ENCODE measurements at regions not wholly inside any gene's neighbourhood (a gene's known extent, or its start where the extent isn't known, plus 50 kb on each side); places are given as distances from the start of the nearest gene placed in this dataset.

DNA sequence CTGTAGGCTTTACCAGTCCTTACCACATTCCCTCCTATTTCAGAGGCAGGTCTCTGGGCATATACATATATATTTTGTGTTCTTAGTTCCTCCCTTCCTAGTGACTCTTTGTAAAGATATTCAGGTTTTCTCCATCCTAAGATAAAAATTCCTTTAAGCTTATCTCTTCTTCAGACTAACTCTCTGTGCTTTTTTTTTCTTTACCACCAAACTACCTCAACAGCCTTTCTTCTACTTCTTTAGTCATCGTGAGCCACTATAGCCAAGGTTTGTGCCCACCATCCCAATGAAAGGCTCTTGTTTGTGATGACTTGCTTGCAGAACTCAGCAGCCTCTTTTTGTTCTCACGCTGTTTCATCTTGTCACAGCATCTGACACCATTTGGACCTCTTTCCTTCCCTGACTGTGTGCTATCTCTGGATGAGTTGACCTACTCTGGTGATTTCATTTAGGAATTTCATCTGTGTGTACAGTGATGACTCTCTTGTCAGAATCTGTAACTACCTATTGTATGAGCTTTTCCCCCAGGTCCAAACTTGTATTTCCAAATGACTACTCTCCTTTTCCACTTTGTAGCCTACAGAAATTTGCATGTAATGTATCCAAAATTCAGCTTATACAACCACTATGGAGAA is 59.0 kb upstream of the MACF1 start:
- no peak for DNase-seq (ENCODE audit: low read depth)
- TF ChIP-seq, protein P1, sequence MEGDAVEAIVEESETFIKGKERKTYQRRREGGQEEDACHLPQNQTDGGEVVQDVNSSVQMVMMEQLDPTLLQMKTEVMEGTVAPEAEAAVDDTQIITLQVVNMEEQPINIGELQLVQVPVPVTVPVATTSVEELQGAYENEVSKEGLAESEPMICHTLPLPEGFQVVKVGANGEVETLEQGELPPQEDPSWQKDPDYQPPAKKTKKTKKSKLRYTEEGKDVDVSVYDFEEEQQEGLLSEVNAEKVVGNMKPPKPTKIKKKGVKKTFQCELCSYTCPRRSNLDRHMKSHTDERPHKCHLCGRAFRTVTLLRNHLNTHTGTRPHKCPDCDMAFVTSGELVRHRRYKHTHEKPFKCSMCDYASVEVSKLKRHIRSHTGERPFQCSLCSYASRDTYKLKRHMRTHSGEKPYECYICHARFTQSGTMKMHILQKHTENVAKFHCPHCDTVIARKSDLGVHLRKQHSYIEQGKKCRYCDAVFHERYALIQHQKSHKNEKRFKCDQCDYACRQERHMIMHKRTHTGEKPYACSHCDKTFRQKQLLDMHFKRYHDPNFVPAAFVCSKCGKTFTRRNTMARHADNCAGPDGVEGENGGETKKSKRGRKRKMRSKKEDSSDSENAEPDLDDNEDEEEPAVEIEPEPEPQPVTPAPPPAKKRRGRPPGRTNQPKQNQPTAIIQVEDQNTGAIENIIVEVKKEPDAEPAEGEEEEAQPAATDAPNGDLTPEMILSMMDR (IDR thresholded peaks at IDR 0.05; ENCODE audit: control insufficient read depth, extremely low read depth, insufficient read depth) = no peak
- H3K4me3 ChIP-seq (ENCODE audit: low read depth, low read length) = no peak overlapping the region

DNA sequence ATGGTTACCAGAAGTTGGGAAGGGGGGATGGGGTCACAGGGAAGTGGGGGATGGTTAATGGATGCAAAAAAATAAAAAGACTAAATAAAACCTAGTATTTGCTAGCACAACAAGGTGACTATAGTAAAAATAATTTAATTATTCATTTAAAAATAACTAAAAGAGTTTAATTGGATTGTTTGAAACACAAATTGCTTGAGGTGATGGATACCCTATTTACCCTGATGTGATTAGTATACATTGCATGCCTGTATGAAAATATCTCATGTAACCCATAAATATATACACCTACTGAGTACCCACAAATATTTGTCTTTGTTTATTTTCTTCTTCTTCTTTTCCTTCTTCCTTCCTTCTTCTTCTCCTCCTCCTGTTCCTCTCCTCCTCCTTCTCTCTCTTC is 57.8 kb upstream of the MACF1 start:
- DNase-seq (ENCODE audit: low read depth) = no peak
- TF ChIP-seq, protein P1 (IDR thresholded peaks at IDR 0.05; ENCODE audit: control insufficient read depth, extremely low read depth, insufficient read depth) = no peak
- no peak overlapping the region for H3K4me3 ChIP-seq (ENCODE audit: low read depth, low read length)

- DNase-seq (ENCODE audit: low read depth) = no peak
- TF ChIP-seq, protein P1 (IDR thresholded peaks at IDR 0.05; ENCODE audit: control insufficient read depth, extremely low read depth, insufficient read depth) = no peak
- no peak overlapping the region for H3K4me3 ChIP-seq (ENCODE audit: low read depth, low read length)
Measured at GRCh38 chr1:39147099-39148025, 57.1 kb upstream of the MACF1 start.

DNA sequence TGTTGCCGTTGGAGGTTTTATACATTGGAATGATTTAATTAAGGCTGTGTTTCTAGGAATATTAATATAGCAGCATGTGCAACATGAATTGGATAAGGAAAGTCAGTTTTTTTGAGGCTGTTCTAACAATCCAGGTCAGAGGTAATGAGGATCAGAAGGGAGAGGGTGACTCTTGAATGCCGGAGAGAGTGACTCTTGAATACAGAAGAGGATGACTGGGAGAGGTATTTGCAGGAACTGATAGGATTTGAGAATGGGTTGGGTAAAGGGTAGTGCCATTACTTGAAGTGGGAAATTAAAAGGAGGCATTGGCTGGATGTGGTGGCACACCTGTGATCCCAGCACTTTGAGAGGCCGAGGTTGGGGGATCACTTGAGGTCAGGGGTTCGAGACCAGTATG is 55.6 kb upstream of the MACF1 start:
- no peak overlapping the region for H3K4me3 ChIP-seq (ENCODE audit: low read depth, low read length)
- TF ChIP-seq, protein P1 (IDR thresholded peaks at IDR 0.05; ENCODE audit: control insufficient read depth, extremely low read depth, insufficient read depth) = no peak
- no peak for DNase-seq (ENCODE audit: low read depth)

GRCh38 chr1:39149509-39149908 is 55.0 kb upstream of the MACF1 start:
- DNase-seq (ENCODE audit: low read depth) = no peak
- no peak overlapping the region for H3K4me3 ChIP-seq (ENCODE audit: low read depth, low read length)
- TF ChIP-seq, protein P1 (IDR thresholded peaks at IDR 0.05; ENCODE audit: control insufficient read depth, extremely low read depth, insufficient read depth) = no peak

DNA sequence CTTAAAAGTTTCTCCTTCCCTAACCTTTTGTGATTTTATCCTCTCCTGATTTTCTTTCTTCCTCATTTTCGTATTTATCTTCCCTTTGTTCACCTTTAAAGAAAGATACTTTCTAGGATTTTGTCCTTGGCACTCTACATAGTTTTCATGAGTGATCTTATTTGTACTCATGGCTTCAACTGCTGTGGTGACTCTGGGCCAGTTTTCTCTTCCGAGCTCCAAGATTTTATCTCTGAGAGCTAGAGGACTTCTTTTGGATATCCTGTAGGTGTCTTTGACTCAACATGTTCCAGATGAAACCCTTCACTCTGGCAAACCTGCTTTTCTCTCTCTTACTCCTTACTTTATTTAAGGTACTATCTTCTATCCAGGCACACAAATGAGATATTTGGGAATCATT is 53.7 kb upstream of the MACF1 start:
- H3K4me3 ChIP-seq (ENCODE audit: low read depth, low read length) = no peak overlapping the region
- TF ChIP-seq, protein P1 (IDR thresholded peaks at IDR 0.05; ENCODE audit: control insufficient read depth, extremely low read depth, insufficient read depth) = no peak
- peak; percentile 67 for DNase-seq (ENCODE audit: low read depth)

Data from LNCaP clone FGC (cell line).